Activated naive CD4-positive, alpha-beta T cell treated with Interleukin-2 at 50 U/mL for 16 hours (primary cell): ENCODE measurements at regions not wholly inside any gene's neighbourhood (a gene's known extent, or its start where the extent isn't known, plus 50 kb on each side); places are given as distances from the start of the nearest gene placed in this dataset.

ENCODE experiments used
- DNase-seq: peaks from one replicate; pipeline ENCODE4 v3.0.0-alpha.2; 2020

- DNase-seq, result no peak
Measured at GRCh38 chr21:27839512-27840115, 872.7 kb upstream of the ADAMTS5 start.

- DNase-seq, result no peak
Measured at GRCh38 chr21:27838573-27838972, 871.7 kb upstream of the ADAMTS5 start.

- no peak for DNase-seq
Measured at GRCh38 chr21:27837936-27838335, 871.0 kb upstream of the ADAMTS5 start.

- DNase-seq, result no peak
Measured at GRCh38 chr21:27833298-27833697, 866.4 kb upstream of the ADAMTS5 start.

- DNase-seq, result no peak
Measured at GRCh38 chr21:27831816-27832569, 865.1 kb upstream of the ADAMTS5 start.

GRCh38 chr21:27831177-27831576 lies 864.3 kb upstream of the ADAMTS5 start:
- DNase-seq, result no peak

- no peak for DNase-seq
Measured at GRCh38 chr21:27827972-27828371, 861.1 kb upstream of the ADAMTS5 start.

GRCh38 chr21:27825035-27825434 lies 858.1 kb upstream of the ADAMTS5 start:
- no peak for DNase-seq

- no peak for DNase-seq
Measured at GRCh38 chr21:27823652-27824201, 856.8 kb upstream of the ADAMTS5 start.

GRCh38 chr21:27820342-27820741 lies 853.5 kb upstream of the ADAMTS5 start:
- DNase-seq, result no peak

- no peak for DNase-seq
Measured at GRCh38 chr21:27819299-27819698, 852.4 kb upstream of the ADAMTS5 start.

- DNase-seq, result no peak
Measured at GRCh38 chr21:27818847-27819246, 852.0 kb upstream of the ADAMTS5 start.

- DNase-seq, result no peak
Measured at GRCh38 chr21:27817902-27818623, 851.2 kb upstream of the ADAMTS5 start.

- DNase-seq, result no peak
Measured at GRCh38 chr21:27817074-27817473, 850.2 kb upstream of the ADAMTS5 start.

- DNase-seq, result no peak
Measured at GRCh38 chr21:27816301-27816700, 849.4 kb upstream of the ADAMTS5 start.

GRCh38 chr21:27814226-27814625 lies 847.3 kb upstream of the ADAMTS5 start:
- no peak for DNase-seq

- DNase-seq, result no peak
Measured at GRCh38 chr21:27813750-27814149, 846.9 kb upstream of the ADAMTS5 start.

GRCh38 chr21:27813344-27813743 lies 846.5 kb upstream of the ADAMTS5 start:
- DNase-seq, result no peak

- no peak for DNase-seq
Measured at GRCh38 chr21:27812279-27812678, 845.4 kb upstream of the ADAMTS5 start.

GRCh38 chr21:27808923-27809322 lies 842.0 kb upstream of the ADAMTS5 start:
- DNase-seq, result no peak

GRCh38 chr21:27807596-27807995 lies 840.7 kb upstream of the ADAMTS5 start:
- DNase-seq, result no peak

GRCh38 chr21:27806281-27806680 lies 839.4 kb upstream of the ADAMTS5 start:
- no peak for DNase-seq

- no peak for DNase-seq
Measured at GRCh38 chr21:27805696-27806095, 838.8 kb upstream of the ADAMTS5 start.

- no peak for DNase-seq
Measured at GRCh38 chr21:27804515-27804914, 837.6 kb upstream of the ADAMTS5 start.
